ENCODE measurements at regions not wholly inside any gene's neighbourhood (a gene's known extent, or its start where the extent isn't known, plus 50 kb on each side); places are given as distances from the start of the nearest gene placed in this dataset.

GRCh38 chrX:94123062-94123461, 449.1 kb downstream of the FAM133A start (continued):
- TF ChIP-seq RAD21 (IDR thresholded peaks at IDR 0.05 in 1 of 2, conservative IDR thresholded peaks at IDR 0.05 in 1 of 2; ENCODE audit: low read depth in 2 of 2, low read length in 2 of 2) (no peak), POLR2AphosphoS5 (IDR thresholded peaks at IDR 0.05; ENCODE audit: low read depth, low read length) (no peak), ATF2 (IDR thresholded peaks at IDR 0.05; ENCODE audit: low read length) (no peak)

All from H1 (cell line).